Neutrophil (primary cell): ENCODE measurements at regions not wholly inside any gene's neighbourhood (a gene's known extent, or its start where the extent isn't known, plus 50 kb on each side); places are given as distances from the start of the nearest gene placed in this dataset.

ENCODE experiments used
- H3K27ac ChIP-seq: fragments of 200-600 bp; sonication (generic); 2 replicates; pipeline ENCODE4 v1.5.1; 2016; ENCODE audit warnings: mild to moderate bottlenecking, moderate library complexity
- H3K27me3 ChIP-seq: fragments of 200-600 bp; sonication (generic); 2 replicates; pipeline ENCODE4 v1.6.0; 2016; ENCODE audit warnings: mild to moderate bottlenecking
- H3K36me3 ChIP-seq: fragments of 200-600 bp; sonication (generic); 2 replicates; pipeline ENCODE4 v1.5.1; 2017
- H3K4me1 ChIP-seq, 2 experiments: fragments of 200-600 bp in 1 of 2; sonication (generic) in 1 of 2; 1 replicate in 1 of 2; 2 replicates in 1 of 2; pipeline versions ENCODE4 v1.5.1 to v1.6.1; 2013 to 2016; ENCODE audit warnings: low read depth in 1 of 2, low read length in 1 of 2, mild to moderate bottlenecking in 1 of 2, moderate library complexity in 1 of 2; ENCODE audit not compliant: control insufficient read depth in 1 of 2, insufficient read depth in 1 of 2
- H3K4me3 ChIP-seq, 2 experiments: fragments of 200-600 bp in 1 of 2; sonication (generic) in 1 of 2; 1 replicate in 1 of 2; 2 replicates in 1 of 2; pipeline ENCODE4 v1.5.1; 2013 to 2016; ENCODE audit warnings: low read depth in 1 of 2, low read length in 1 of 2, mild to moderate bottlenecking in 1 of 2, moderate library complexity in 1 of 2
- H3K9me3 ChIP-seq: fragments of 200-600 bp; sonication (generic); 2 replicates; pipeline ENCODE4 v1.5.1; 2016
- TF ChIP-seq, protein P1 (sequence below): fragments of 200-600 bp; sonication (generic); IDR thresholded peaks from 2 replicates; pipeline ENCODE4 v1.5.1; 2016; ENCODE audit warnings: antibody characterized with exemption

- H3K9me3 ChIP-seq = no peaks in the 10 kb centered on the region
- no peak overlapping the region for H3K4me3 ChIP-seq
- no peaks in the 10 kb centered on the region for H3K27me3 ChIP-seq
- no peaks in the 10 kb centered on the region for H3K4me1 ChIP-seq
- no peaks in the 10 kb centered on the region for H3K36me3 ChIP-seq
- no peak overlapping the region for H3K27ac ChIP-seq
- TF ChIP-seq, protein P1, sequence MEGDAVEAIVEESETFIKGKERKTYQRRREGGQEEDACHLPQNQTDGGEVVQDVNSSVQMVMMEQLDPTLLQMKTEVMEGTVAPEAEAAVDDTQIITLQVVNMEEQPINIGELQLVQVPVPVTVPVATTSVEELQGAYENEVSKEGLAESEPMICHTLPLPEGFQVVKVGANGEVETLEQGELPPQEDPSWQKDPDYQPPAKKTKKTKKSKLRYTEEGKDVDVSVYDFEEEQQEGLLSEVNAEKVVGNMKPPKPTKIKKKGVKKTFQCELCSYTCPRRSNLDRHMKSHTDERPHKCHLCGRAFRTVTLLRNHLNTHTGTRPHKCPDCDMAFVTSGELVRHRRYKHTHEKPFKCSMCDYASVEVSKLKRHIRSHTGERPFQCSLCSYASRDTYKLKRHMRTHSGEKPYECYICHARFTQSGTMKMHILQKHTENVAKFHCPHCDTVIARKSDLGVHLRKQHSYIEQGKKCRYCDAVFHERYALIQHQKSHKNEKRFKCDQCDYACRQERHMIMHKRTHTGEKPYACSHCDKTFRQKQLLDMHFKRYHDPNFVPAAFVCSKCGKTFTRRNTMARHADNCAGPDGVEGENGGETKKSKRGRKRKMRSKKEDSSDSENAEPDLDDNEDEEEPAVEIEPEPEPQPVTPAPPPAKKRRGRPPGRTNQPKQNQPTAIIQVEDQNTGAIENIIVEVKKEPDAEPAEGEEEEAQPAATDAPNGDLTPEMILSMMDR = no peak
Observed at GRCh38 chr18:47411159-47411558, 159.7 kb upstream of the SKOR2 start.

DNA sequence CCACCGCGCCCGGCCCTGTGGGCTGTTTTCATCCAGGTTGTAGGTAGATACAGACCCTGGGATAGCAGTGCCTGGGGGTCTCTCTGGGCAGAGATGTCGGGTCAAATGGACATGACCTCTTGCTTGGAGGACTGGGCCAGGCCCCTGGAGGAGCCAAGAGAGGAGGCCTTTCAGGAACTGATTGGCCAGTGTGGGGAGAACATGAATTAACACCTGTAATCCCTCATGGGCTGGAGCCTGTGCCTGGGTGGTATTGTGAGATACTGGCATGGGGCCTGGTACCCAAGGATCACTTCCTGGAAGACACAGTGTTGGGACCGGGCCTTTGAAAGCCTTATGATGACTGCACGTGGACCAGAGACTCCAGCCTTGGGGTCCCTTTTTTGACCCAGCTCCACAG is 158.7 kb upstream of the SKOR2 start:
- Histone ChIP-seq H3K4me1 (no peaks in the 10 kb centered on the region), H3K9me3 (no peaks in the 10 kb centered on the region)
- TF ChIP-seq, protein P1 = no peak

DNA sequence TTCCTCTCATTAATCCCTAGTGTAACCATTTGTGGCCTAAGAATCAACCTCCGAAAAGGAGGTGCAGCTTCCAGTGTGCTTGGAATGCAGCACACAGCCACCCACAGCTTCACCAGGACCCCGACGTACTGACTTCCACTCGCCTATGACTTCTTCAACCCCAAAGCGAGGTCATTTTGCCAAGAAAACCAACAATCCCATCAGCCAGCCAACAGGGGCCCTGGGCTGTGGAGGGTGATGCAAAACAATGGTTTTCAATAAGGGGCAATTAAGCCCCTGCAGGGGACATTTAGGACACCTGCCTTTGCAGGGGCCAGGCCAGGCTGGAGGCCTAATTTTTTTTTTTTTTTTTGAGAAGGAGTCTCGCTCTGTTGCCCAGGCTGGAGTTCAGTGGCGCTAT is 158.1 kb upstream of the SKOR2 start:
- no peaks in the 10 kb centered on the region for H3K4me1 ChIP-seq

More for the DNA sequence above, 158.7 kb upstream of the SKOR2 start:
- Histone ChIP-seq H3K4me3 (no peak overlapping the region), H3K27me3 (no peaks in the 10 kb centered on the region), H3K36me3 (no peaks in the 10 kb centered on the region), H3K27ac (no peak overlapping the region)

DNA sequence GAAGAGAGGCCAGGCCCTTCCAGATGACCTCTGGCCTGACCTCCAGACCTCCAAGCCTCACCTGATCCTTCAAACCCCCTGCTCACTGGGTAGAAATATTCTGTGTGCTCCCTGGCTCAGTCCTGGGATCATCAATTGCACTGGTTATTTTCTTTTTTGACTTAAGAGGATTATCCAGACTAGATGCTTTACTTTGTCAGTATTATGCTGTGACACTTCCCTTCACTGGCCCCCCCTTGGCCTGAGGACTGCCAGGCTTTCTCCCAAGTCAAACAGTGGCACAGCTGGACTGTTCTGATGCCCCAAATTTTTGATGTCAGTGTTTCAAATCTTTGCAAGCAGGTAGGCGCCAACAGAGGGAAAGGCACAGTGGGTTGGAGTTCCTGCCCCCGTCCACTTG is 156.3 kb upstream of the SKOR2 start:
- no peaks in the 10 kb centered on the region for H3K9me3 ChIP-seq

More for the DNA sequence above, 158.1 kb upstream of the SKOR2 start:
- no peak overlapping the region for H3K27ac ChIP-seq
- H3K9me3 ChIP-seq = no peaks in the 10 kb centered on the region
- no peak overlapping the region for H3K4me3 ChIP-seq
- TF ChIP-seq, protein P1 = no peak
- H3K36me3 ChIP-seq = no peaks in the 10 kb centered on the region
- no peaks in the 10 kb centered on the region for H3K27me3 ChIP-seq

GRCh38 chr18:47404845-47405244 is 153.4 kb upstream of the SKOR2 start:
- H3K4me3 ChIP-seq = no peak overlapping the region
- H3K27me3 ChIP-seq = no peaks in the 10 kb centered on the region
- H3K27ac ChIP-seq = no peak overlapping the region
- H3K4me1 ChIP-seq = no peaks in the 10 kb centered on the region
- TF ChIP-seq, protein P1 = no peak
- no peaks in the 10 kb centered on the region for H3K9me3 ChIP-seq
- no peaks in the 10 kb centered on the region for H3K36me3 ChIP-seq

More for the DNA sequence above, 156.3 kb upstream of the SKOR2 start:
- H3K4me1 ChIP-seq = no peaks in the 10 kb centered on the region
- H3K36me3 ChIP-seq = no peaks in the 10 kb centered on the region
- TF ChIP-seq, protein P1 = no peak
- no peak overlapping the region for H3K27ac ChIP-seq
- H3K27me3 ChIP-seq = no peaks in the 10 kb centered on the region
- H3K4me3 ChIP-seq = no peak overlapping the region

- TF ChIP-seq, protein P1 = no peak
- no peaks in the 10 kb centered on the region for H3K4me1 ChIP-seq
- H3K27ac ChIP-seq = no peak overlapping the region
- H3K9me3 ChIP-seq = no peaks in the 10 kb centered on the region
- H3K27me3 ChIP-seq = no peaks in the 10 kb centered on the region
- H3K36me3 ChIP-seq = no peaks in the 10 kb centered on the region
- no peak overlapping the region for H3K4me3 ChIP-seq
Observed at GRCh38 chr18:47403949-47404348, 152.5 kb upstream of the SKOR2 start.
